HEK293 (cell line): ENCODE measurements at regions not wholly inside any gene's neighbourhood (a gene's known extent, or its start where the extent isn't known, plus 50 kb on each side); places are given as distances from the start of the nearest gene placed in this dataset.

ENCODE experiments used
- CTCF ChIP-seq: fragments of 450-650 bp; formaldehyde crosslinking; IDR thresholded peaks from 2 replicates; pipeline ENCODE4 v1.5.1; 2016; ENCODE audit warnings: missing biosample characterization, missing genetic modification characterization
- SALL2 ChIP-seq: fragments of 450-650 bp; formaldehyde crosslinking; IDR thresholded peaks from 2 replicates; pipeline ENCODE4 v1.5.0; 2017; ENCODE audit warnings: missing biosample characterization, mild to moderate bottlenecking, missing genetic modification characterization, borderline replicate concordance
- ZNF155 ChIP-seq: fragments of 450-650 bp; formaldehyde crosslinking; IDR thresholded peaks from 2 replicates; pipeline ENCODE4 v1.5.1; 2016; ENCODE audit warnings: missing biosample characterization, missing genetic modification characterization
- ZNF292 ChIP-seq: fragments of 450-650 bp; formaldehyde crosslinking; IDR thresholded peaks from 2 replicates; pipeline ENCODE4 v1.5.1; 2016; ENCODE audit warnings: low read depth, missing biosample characterization, missing genetic modification characterization, borderline replicate concordance
- ZNF549 ChIP-seq: fragments of 450-650 bp; IDR thresholded peaks from 2 replicates; pipeline ENCODE4 v1.5.1; 2018; ENCODE audit warnings: missing biosample characterization, missing genetic modification characterization, mild to moderate bottlenecking, inconsistent platforms, moderate library complexity
- ZNF776 ChIP-seq: fragments of 450-650 bp; formaldehyde crosslinking; IDR thresholded peaks from 2 replicates; pipeline ENCODE4 v1.5.0; 2017; ENCODE audit warnings: missing biosample characterization, missing genetic modification characterization, borderline replicate concordance
- ZNF830 ChIP-seq: fragments of 450-650 bp; IDR thresholded peaks from 2 replicates; pipeline ENCODE4 v1.5.0; 2018; ENCODE audit warnings: missing biosample characterization, missing genetic modification characterization, low read depth, mild to moderate bottlenecking, moderate library complexity
- ZSCAN18 ChIP-seq: fragments of 450-650 bp; formaldehyde crosslinking; IDR thresholded peaks from 2 replicates; pipeline ENCODE4 v1.5.1; 2016; ENCODE audit warnings: missing biosample characterization, missing genetic modification characterization

- TF ChIP-seq ZNF292 (tag by site-specific recombination), result no peak
- TF ChIP-seq ZNF830 (tag by site-specific recombination), result no peak
- no peak for TF ChIP-seq ZNF155 (tag by site-specific recombination)
- no peak for TF ChIP-seq ZSCAN18 (tag by site-specific recombination)
- TF ChIP-seq SALL2 (tag by site-specific recombination), result no peak
- no peak for TF ChIP-seq CTCF (tag by site-specific recombination)
- no peak for TF ChIP-seq ZNF776 (tag by site-specific recombination)
- no peak for TF ChIP-seq ZNF549 (tag by site-specific recombination)
These were observed 200.0 kb downstream of the LARP7 start for GRCh38 chr4:112836895-112837294.
